ENCODE measurements at regions not wholly inside any gene's neighbourhood (a gene's known extent, or its start where the extent isn't known, plus 50 kb on each side); places are given as distances from the start of the nearest gene placed in this dataset.

- Histone ChIP-seq H3K27ac (ENCODE audit: low read length) (no peak overlapping the region), H3K4me3 (ENCODE audit: low read length) (no peak overlapping the region), H3K9me3 (ENCODE audit: control insufficient read depth, low read length) (no peaks in the 10 kb centered on the region), H3K4me1 (ENCODE audit: control insufficient read depth, insufficient read depth, low read length) (no peaks in the 10 kb centered on the region), H3K27me3 (ENCODE audit: control insufficient read depth, insufficient read depth) (no peaks in the 10 kb centered on the region)
- ATAC-seq (no peak), DNase-seq (no peak)
- intact Hi-C loops (cut with DNase I): no loop called here
- 93% methylated on average over 1 of the region's 1 CpG for WGBS
Observed at GRCh38 chr3:163914567-163914966, 1163.7 kb downstream of the SI start.

DNA sequence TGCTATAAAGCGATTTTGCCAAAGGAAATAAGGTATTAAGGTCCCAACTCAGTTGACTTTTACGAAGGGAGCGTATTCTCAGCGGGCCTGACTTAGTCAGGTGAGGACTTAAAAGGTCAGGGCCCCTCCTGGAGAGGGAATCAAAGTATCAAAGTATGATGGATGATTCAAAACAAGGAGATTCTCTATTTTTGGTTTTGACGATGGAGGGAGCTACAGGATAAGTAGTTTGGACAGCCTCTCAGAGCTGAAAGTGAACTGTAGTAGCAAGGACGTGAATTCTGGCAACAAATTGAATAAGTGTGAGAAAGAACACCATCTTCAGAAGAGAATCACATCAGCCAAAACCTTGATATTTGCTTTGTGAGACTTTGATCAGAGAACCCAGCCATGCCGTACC is 1186.5 kb downstream of the SI start:
- no peak for ATAC-seq
- no peak for DNase-seq
- H3K27me3 ChIP-seq (ENCODE audit: control insufficient read depth, insufficient read depth): no peaks in the 10 kb centered on the region
- WGBS: 82% methylated on average over 7 of the region's 7 CpGs
- no peaks in the 10 kb centered on the region for H3K9me3 ChIP-seq (ENCODE audit: control insufficient read depth, low read length)
- no peaks in the 10 kb centered on the region for H3K4me1 ChIP-seq (ENCODE audit: control insufficient read depth, insufficient read depth, low read length)
- H3K27ac ChIP-seq (ENCODE audit: low read length): no peak overlapping the region
- intact Hi-C loops (cut with DNase I): no loop called here
- no peak overlapping the region for H3K4me3 ChIP-seq (ENCODE audit: low read length)

DNA sequence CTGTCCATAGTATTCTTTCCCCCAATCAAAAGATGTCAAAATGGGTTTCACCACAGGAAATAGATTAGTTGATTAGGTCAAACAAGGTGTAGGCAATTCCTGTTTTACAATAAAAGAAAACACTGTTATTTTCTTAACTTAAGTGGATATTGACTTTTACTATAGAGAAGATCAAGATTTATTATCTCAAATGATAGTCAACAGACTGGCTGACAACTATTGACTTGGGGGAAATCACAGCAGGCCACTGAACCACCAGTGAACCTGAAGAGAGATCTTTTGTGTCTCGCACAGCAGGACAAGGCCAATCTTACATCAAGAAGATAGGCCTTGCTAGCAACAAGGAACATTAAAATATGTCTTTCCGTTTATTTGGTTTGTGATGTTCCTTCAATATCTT is 1187.6 kb downstream of the SI start:
- DNase-seq: no peak
- H3K9me3 ChIP-seq (ENCODE audit: control insufficient read depth, low read length): no peaks in the 10 kb centered on the region
- no peaks in the 10 kb centered on the region for H3K27me3 ChIP-seq (ENCODE audit: control insufficient read depth, insufficient read depth)
- no peaks in the 10 kb centered on the region for H3K4me1 ChIP-seq (ENCODE audit: control insufficient read depth, insufficient read depth, low read length)
- intact Hi-C loops (cut with DNase I): no loop called here
- 39% methylated on average over 2 of the region's 2 CpGs for WGBS
- no peak for ATAC-seq
- H3K27ac ChIP-seq (ENCODE audit: low read length): no peak overlapping the region
- no peak overlapping the region for H3K4me3 ChIP-seq (ENCODE audit: low read length)

GRCh38 chr3:163879172-163879571 is 1199.1 kb downstream of the SI start:
- WGBS: 90% methylated on average over 4 of the region's 4 CpGs
- no peak for DNase-seq
- intact Hi-C loops (cut with DNase I): no loop called here

DNA sequence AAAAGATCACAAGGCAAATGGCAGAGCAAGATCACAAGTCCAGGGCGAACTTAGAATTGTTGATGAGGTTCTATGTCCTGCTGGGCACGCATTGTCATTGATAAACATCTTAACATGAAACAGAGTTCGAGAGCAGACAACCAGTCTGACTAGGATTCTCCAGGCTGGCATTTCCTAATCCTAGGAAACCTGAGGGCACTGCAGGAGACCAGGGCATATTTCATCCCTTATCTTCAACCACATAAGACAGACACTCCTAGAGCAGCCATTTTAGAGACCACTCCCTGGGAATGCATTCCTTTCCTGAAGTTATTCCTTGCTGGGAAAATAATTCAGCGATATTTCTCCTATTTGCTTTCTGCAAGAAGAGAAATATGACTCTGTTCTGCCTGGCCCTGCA is 1199.9 kb downstream of the SI start:
- Histone ChIP-seq H3K4me1 (ENCODE audit: control insufficient read depth, insufficient read depth, low read length) (no peaks in the 10 kb centered on the region), H3K4me3 (ENCODE audit: low read length) (no peak overlapping the region), H3K27me3 (ENCODE audit: control insufficient read depth, insufficient read depth) (no peaks in the 10 kb centered on the region), H3K27ac (ENCODE audit: low read length) (no peak overlapping the region), H3K9me3 (ENCODE audit: control insufficient read depth, low read length) (no peaks in the 10 kb centered on the region)
- intact Hi-C loops (cut with DNase I): no loop called here
- DNase-seq (no peak), ATAC-seq (no peak)
- WGBS: 85% methylated on average over 4 of the region's 4 CpGs

More at GRCh38 chr3:163879172-163879571, 1199.1 kb downstream of the SI start:
- no peak overlapping the region for H3K4me3 ChIP-seq (ENCODE audit: low read length)
- no peaks in the 10 kb centered on the region for H3K4me1 ChIP-seq (ENCODE audit: control insufficient read depth, insufficient read depth, low read length)
- no peaks in the 10 kb centered on the region for H3K27me3 ChIP-seq (ENCODE audit: control insufficient read depth, insufficient read depth)
- no peak overlapping the region for H3K27ac ChIP-seq (ENCODE audit: low read length)
- no peak for ATAC-seq
- H3K9me3 ChIP-seq (ENCODE audit: control insufficient read depth, low read length): no peaks in the 10 kb centered on the region

GRCh38 chr3:163877805-163878204 is 1200.5 kb downstream of the SI start:
- WGBS: 84% methylated on average over 2 of the region's 2 CpGs
- intact Hi-C loops (cut with DNase I): no loop called here
- ATAC-seq (no peak), DNase-seq (no peak)
- H3K9me3 ChIP-seq (ENCODE audit: control insufficient read depth, low read length): no peaks in the 10 kb centered on the region
- no peaks in the 10 kb centered on the region for H3K27me3 ChIP-seq (ENCODE audit: control insufficient read depth, insufficient read depth)
- H3K27ac ChIP-seq (ENCODE audit: low read length): no peak overlapping the region
- no peaks in the 10 kb centered on the region for H3K4me1 ChIP-seq (ENCODE audit: control insufficient read depth, insufficient read depth, low read length)
- H3K4me3 ChIP-seq (ENCODE audit: low read length): no peak overlapping the region

DNA sequence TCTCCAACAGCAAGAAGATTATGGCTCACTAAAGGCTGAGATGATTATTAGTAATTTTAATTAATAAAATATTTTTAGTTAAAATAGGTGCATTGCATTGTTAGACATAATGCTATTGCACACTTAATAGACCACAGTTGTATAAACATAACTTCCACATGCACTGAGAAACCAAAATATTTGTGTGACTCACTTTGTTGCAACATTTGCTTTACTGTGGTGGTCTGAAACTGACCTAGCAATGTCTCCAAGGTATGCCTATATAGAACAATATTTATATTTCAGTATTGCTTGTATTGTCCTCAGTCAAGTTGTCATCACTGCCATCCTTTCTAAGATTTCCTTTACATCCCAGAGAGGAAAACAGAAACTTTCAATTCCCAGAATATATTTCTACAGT is 1215.2 kb downstream of the SI start:
- no peaks in the 10 kb centered on the region for H3K27me3 ChIP-seq (ENCODE audit: control insufficient read depth, insufficient read depth)
- DNase-seq (no peak), ATAC-seq (no peak)
- H3K9me3 ChIP-seq (ENCODE audit: control insufficient read depth, low read length): no peaks in the 10 kb centered on the region
- H3K27ac ChIP-seq (ENCODE audit: low read length): no peak overlapping the region
- intact Hi-C loops (cut with DNase I): no loop called here
- H3K4me1 ChIP-seq (ENCODE audit: control insufficient read depth, insufficient read depth, low read length): no peaks in the 10 kb centered on the region
- no peak overlapping the region for H3K4me3 ChIP-seq (ENCODE audit: low read length)

DNA sequence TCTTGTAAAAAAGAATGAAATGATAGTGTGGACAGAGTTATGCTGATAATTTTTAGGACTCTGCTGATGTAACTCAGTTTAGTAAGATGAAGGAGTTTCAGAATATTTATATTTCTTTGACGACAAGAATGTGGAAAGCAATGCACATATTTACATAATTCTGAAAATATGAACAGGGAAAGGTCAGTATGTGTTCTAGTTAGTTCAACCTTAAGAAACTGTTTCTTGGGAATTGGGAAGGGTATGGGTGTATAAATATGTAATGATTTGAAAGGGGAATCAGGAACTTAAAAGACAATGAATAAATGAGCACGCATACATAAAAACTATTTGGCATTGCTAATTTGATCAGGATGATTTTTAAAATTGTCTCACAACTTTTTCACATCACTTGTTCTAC is 1226.1 kb downstream of the SI start:
- WGBS: 66% methylated on average over 2 of the region's 2 CpGs
- intact Hi-C loops (cut with DNase I): no loop called here
- no peaks in the 10 kb centered on the region for H3K27me3 ChIP-seq (ENCODE audit: control insufficient read depth, insufficient read depth)
- DNase-seq (no peak), ATAC-seq (no peak)
- H3K4me3 ChIP-seq (ENCODE audit: low read length): no peak overlapping the region
- no peaks in the 10 kb centered on the region for H3K4me1 ChIP-seq (ENCODE audit: control insufficient read depth, insufficient read depth, low read length)
- H3K27ac ChIP-seq (ENCODE audit: low read length): no peak overlapping the region
- no peaks in the 10 kb centered on the region for H3K9me3 ChIP-seq (ENCODE audit: control insufficient read depth, low read length)

DNA sequence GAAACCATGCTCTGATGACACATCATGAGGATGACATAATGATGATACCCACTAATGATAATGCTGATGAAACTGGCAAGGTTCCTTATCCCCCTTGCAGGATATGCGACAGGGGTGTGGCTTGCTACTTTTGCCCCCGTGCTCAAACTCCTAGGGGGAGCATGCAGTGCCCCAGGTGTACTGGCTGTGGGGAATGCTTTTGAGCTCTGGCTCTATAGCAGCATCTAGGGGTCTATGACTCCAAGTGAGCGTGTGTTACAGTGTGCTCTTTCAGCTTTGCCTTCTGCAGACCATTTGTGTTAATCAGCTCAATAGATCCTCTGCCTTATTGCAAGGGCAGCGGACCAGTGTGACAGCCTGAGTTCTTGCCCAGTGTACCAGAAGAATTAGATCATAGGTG is 1239.5 kb downstream of the SI start:
- DNase-seq (no peak), ATAC-seq (no peak)
- intact Hi-C loops (cut with DNase I): no loop called here
- Histone ChIP-seq H3K9me3 (ENCODE audit: control insufficient read depth, low read length) (peaks cover 2% of the 10 kb centered on the region), H3K4me3 (ENCODE audit: low read length) (no peak overlapping the region), H3K4me1 (ENCODE audit: control insufficient read depth, insufficient read depth, low read length) (no peaks in the 10 kb centered on the region), H3K27me3 (ENCODE audit: control insufficient read depth, insufficient read depth) (no peaks in the 10 kb centered on the region), H3K27ac (ENCODE audit: low read length) (no peak overlapping the region)
- 66% methylated on average over 4 of the region's 4 CpGs for WGBS

GRCh38 chr3:163832547-163832946 is 1245.7 kb downstream of the SI start:
- intact Hi-C loops (cut with DNase I): no loop called here
- no peak for ATAC-seq
- WGBS: 43% methylated on average over 2 of the region's 2 CpGs

DNA sequence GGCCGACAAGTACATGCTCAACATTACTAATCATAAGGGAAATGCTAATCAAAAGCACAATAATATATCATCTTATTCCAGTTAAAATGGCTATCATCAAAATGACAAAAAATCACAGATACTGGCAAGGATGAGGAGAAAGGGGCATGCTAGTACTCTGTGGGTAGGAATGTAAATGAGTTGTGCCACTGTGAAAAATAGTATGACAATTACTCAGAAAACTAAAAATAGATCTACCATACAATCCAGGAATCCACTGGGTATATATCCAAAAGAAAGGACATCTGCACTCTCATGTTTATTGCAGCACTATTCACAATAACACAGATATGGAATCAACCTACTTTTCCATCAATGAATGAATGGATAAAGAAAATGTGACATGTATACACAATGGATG is 1256.5 kb downstream of the SI start:
- intact Hi-C loops (cut with DNase I): no loop called here
- Histone ChIP-seq H3K9me3 (ENCODE audit: control insufficient read depth, low read length) (no peaks in the 10 kb centered on the region), H3K4me1 (ENCODE audit: control insufficient read depth, insufficient read depth, low read length) (no peaks in the 10 kb centered on the region), H3K27me3 (ENCODE audit: control insufficient read depth, insufficient read depth) (no peaks in the 10 kb centered on the region), H3K4me3 (ENCODE audit: low read length) (no peak overlapping the region), H3K27ac (ENCODE audit: low read length) (no peak overlapping the region)
- no peak for ATAC-seq
- 93% methylated on average over 1 of the region's 1 CpG for WGBS
- no peak for DNase-seq

More at GRCh38 chr3:163832547-163832946, 1245.7 kb downstream of the SI start:
- DNase-seq: no peak
- no peak overlapping the region for H3K27ac ChIP-seq (ENCODE audit: low read length)
- no peaks in the 10 kb centered on the region for H3K9me3 ChIP-seq (ENCODE audit: control insufficient read depth, low read length)
- H3K4me1 ChIP-seq (ENCODE audit: control insufficient read depth, insufficient read depth, low read length): no peaks in the 10 kb centered on the region
- H3K4me3 ChIP-seq (ENCODE audit: low read length): no peak overlapping the region
- H3K27me3 ChIP-seq (ENCODE audit: control insufficient read depth, insufficient read depth): no peaks in the 10 kb centered on the region

DNA sequence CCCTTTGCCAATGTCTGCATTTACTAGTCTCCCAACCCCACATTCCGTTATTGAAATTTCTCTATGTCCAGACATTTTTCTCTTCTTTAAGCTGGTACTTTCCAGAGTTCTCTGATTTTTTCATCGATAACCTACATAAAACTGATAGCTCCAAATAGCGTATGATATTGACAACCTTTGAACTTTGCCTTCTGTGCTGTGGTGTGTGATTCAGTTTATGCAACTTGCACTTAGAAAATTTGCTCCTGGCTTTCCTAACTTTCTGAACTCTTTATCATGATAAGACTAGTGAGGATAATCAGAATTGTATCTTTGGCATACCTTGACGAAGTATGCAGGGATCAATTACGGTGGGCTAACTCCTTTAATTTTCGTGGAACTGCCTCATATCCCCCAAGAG is 1261.3 kb downstream of the SI start:
- ATAC-seq (no peak), DNase-seq (no peak)
- H3K4me3 ChIP-seq (ENCODE audit: low read length): no peak overlapping the region
- WGBS: 92% methylated on average over 6 of the region's 6 CpGs
- no peaks in the 10 kb centered on the region for H3K4me1 ChIP-seq (ENCODE audit: control insufficient read depth, insufficient read depth, low read length)
- no peaks in the 10 kb centered on the region for H3K27me3 ChIP-seq (ENCODE audit: control insufficient read depth, insufficient read depth)
- intact Hi-C loops (cut with DNase I): no loop called here
- no peak overlapping the region for H3K27ac ChIP-seq (ENCODE audit: low read length)
- no peaks in the 10 kb centered on the region for H3K9me3 ChIP-seq (ENCODE audit: control insufficient read depth, low read length)

Measured in right cardiac atrium (tissue), 5 donors.